Activated CD8-positive, alpha-beta memory T cell treated with anti-CD3 and anti-CD28 coated beads for 48 hours (primary cell): ENCODE measurements at regions not wholly inside any gene's neighbourhood (a gene's known extent, or its start where the extent isn't known, plus 50 kb on each side); places are given as distances from the start of the nearest gene placed in this dataset.

ENCODE experiments used
- DNase-seq, 3 experiments: peaks; one replicate each; pipeline ENCODE4 v3.0.0-alpha.2; 2020; ENCODE audit warnings: low read depth in 2 of 3, low spot score in 2 of 3

DNA sequence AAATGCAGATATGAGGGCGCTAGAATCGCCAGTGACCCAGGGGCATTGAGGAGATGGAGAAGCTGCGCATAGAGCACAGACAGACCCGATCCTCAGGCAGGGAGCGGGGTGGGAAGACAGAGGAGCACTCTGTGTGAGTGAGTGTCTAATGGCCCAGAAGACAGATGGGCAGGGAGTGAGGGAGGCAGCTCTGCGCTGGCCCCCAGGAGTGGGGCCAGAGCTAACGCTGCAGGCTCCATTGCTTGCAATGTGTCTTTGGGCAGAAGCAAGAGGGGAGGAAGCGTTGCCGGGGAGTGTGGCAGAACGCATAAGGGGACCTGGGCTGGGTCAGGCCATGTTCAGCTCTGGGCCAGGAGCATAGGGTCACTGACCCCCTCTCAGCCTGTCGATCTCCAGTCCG is 207.0 kb downstream of the TBXT start:
- no peak for DNase-seq

GRCh38 chr6:165959627-165960026 is 208.0 kb downstream of the TBXT start:
- no peak for DNase-seq

DNA sequence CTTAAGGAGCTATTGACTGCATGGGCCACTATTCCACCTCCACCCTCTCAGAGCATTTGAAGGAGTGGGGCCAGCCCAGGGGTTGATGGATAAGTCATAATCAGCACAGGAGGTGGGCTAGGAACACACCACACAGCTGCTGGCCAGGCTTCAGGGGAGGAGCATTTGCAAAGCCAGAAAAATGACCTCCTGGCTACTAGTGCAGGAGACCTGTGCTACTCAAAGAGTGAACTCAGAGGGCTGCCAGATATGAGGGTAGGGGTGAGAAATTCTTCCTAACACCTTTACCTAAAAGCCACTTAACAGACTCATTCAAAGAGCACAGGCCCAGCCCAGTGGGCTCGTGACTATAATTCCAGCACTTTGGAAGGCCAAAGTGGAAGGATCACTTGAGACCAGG is 210.8 kb downstream of the TBXT start:
- no peak for DNase-seq

DNA sequence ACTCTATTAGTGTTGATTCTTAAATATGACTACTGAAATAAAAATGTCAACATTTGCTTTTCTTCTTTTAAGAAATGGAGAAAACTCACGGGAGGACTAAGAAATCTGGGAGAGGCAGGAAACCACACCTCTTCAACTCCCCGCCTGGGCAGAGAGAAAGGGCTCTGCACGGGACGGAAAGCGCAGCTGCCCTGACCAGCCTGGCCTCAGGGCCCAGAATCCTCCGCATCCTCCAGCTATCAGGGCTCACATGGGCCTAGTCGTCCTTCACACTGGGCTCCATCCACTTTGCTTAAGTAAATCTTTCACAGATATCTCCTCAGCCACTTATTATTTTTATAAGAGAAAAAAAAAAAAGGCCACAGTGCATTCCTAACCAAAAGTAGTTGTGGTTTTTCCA is 215.1 kb downstream of the TBXT start:
- no peak for DNase-seq

DNA sequence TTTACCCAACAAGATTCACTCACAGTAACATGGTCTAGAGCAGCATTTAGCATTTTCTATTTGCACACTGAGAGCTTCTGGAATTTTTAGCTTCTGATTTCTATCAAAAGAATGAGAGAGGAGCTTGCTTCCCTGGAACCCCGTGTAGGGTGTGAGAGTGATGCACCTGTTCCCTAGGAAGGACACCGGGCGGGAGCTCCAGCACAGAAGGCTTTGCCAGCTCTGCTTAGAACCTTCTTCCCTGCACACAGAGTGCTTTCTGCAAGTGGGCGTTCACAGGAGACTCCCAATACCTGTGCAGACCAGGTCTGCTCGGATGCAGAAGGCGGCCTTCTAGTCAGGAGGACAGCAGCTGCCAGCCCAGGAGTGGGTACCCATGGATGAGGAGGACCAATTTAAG is 217.3 kb downstream of the TBXT start:
- no peak for DNase-seq

DNA sequence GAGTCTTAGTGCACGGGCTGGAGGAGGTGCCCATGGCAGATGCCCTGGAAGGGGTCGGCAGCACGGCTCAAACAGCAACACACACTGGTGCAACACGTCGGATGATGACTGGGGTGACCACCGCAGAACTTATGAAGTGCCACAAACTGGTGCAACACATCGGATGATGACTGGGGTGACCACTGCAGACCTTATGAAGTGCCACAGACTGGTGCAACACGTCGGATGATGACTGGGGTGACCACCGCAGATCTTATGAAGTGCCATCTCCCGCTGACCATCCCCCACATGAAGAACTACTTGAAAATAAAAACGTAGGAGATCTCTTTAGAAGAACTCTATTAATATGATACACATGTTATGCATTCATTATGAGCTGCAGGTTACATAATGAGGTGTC is 218.3 kb downstream of the TBXT start:
- no peak for DNase-seq

DNA sequence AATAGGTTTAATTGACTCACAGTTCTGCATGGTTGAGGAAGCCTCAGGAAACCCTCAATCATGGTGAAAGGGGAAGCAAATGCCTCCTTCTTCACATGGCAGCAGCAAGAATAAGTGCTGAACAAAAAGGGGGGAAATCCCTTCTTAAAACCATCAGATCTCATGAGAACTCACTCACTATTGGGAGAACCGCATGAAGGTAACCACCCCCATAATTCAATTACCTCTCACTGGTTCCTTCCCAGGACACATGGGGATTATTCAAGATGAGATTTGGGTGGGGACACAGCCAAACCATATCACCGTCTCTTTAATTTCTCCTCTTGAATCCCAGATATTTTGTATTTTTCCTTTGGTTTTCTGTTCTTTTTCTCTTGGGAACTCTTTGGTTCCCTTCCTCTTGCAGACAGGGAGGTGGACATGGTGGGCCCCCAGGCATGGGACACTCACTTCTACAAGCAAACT is 223.6 kb downstream of the TBXT start:
- no peak for DNase-seq

DNA sequence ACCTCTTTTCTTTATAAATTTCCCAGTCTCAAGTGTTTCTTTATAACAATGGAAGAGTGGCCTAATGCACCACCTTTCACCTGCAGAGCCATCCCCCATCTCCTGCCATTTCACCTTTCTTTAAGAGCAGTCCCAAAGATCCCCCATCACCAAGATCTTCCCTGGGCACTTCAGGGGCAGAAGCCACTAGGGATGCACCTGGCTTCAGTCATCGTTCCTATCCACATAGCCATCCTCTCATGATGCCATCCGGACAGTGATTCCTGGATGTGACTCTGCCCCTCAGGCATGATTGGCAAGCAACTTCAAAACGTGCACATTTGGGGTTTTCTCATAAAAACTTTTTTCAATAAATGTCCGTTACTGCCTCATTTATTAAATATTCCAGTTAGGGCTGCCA is 225.9 kb downstream of the TBXT start:
- DNase-seq, result no peak

GRCh38 chr6:165941249-165941775 is 226.3 kb downstream of the TBXT start:
- DNase-seq, result no peak

GRCh38 chr6:165940366-165940765 is 227.3 kb downstream of the TBXT start:
- no peak for DNase-seq

- DNase-seq, result no peak
These were observed 227.9 kb downstream of the TBXT start for GRCh38 chr6:165939601-165940290.

DNA sequence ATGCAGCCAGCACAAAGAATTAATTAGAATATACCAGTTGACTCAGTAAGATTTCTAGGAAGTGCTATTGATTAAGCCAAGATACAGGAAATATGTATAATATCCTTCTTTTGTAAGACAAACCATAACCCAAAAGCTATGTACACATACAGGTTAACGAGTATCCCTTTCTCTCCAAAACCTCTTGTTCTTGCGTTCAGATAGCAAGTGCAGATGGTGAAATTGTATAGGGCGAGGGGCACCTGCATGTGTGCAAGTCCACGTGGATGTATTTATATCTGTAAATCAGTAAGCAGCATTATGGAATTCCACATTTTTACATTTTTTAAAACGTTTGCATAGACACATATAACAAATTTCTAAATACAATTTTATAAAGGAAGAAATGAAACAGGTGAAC is 228.6 kb downstream of the TBXT start:
- no peak for DNase-seq

- no peak for DNase-seq
These were observed 229.9 kb downstream of the TBXT start for GRCh38 chr6:165937564-165938358.

DNA sequence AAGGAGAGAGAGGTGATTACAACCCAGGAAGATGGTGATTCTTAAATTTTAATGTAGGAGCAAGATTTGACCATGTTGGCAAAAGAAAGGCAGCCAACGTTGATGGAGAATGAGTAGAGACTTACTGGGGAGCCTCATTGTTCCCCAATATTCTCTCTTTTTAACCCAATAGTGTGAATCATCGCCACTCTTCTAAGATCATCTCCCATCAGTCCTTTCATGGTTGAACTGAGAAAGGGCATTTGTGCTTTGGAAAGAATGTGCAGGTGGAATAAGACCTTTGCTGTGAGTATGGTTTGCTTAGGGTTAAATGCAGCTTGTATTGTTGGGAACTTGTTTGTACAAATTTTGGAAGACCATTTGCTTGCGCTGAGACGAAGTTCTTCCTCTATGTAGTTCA is 231.0 kb downstream of the TBXT start:
- no peak for DNase-seq

DNA sequence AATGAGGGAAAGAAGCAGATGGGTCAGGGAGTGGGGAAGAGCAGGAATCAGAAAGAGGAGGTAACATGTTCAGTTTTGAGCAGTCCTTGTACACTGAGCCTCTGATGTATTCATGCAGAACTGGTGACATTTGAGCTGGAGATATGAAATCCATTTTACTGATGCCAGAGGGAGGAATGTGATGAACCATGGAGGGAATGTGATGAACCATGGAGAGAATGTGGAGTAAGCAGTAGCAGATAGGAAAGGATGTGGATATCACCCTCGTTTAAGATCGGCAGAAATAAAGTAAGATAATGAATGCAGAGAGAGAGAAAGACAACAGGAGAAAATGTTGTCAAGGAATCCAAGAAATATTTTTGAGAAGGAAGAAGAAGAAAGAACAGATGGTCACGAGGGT is 231.6 kb downstream of the TBXT start:
- DNase-seq, result no peak

GRCh38 chr6:165931675-165932074 is 236.0 kb downstream of the TBXT start:
- no peak for DNase-seq

DNA sequence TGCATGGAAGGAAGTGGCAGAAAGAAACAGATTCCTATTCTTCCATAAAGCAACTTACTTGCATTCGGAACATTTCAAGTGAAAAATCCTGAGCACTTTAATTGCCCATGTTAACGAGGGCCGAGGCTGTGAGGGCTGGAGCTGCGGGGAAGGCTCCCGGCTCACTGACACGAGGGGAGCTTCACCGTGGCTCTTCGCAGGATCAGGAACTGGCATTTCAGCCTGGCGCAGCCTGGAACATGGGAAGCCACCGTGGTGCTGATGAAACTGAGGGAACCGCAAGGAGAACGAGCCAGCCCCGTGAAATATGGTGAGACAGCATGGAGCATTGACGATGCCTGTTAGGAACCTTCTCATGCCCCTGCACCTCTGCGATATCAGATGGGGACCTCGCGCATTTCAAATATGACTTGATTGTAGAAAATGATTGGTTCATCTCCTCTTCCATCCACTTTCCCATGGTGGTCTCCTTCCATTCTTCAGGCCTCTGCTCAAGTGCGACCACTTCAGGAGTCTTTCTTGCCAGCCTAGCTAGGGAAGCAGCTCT is 236.9 kb downstream of the TBXT start:
- no peak for DNase-seq

DNA sequence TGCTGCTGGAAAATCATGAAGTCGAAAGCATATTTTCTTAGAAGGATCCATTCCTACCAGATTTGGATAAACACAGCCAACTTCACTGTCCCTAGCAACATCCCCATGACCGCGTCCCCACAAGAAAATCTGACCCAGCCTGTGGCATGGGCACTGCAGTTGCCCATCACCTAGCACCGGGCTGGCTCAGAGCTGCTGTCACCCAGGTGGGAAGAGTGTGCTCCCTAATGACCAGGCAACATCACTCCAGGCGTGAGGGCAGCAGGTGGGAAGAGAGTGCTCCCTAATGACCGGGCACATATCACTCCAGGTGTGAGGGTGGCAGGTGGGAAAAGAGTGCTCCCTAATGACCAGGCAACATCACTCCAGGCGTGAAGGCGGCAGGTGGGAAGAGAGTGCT is 238.0 kb downstream of the TBXT start:
- DNase-seq, result no peak

DNA sequence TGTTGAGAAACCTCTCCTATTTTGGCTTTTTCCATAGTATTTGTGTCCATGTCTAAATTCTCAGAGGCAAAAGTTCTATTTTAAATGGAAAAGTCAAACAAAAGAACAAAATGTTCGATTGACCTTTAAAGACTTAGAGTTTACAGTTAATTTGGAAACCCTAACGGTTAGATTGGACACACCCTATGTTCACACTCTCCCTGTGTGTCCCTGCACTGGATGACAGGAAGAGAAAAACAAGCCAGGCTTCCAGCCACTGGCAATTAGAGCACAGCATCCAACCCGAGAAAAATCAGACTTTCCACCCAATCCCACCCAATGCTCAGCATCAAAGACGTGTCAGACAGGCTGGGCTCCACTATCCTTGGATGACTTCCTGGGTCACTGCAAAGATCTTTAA is 241.3 kb downstream of the TBXT start:
- no peak for DNase-seq

- DNase-seq, result no peak
These were observed 242.0 kb downstream of the TBXT start for GRCh38 chr6:165925474-165926156.

DNA sequence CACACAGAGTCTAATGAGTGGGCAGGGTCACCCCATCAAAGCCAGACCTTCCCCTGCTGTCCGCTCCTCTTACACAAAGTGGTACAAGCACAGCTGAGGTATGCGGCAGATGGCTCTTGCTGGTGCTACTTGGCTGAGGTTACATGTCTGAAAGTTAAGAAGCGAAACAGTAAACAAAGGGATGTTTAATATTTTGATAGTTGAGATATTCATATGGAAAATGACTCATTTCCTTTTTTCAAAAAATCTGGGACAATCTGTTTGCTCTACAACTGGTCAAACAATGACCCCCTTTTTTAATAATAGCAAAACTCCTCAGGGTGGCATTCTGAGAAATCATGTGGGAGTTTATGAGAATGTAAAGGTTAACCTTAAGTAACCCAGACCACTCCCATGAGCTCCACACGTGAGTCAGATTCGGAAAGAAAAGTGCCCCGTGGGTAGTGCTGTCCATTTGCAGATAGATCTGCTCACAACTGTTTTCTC is 245.3 kb downstream of the TBXT start:
- no peak for DNase-seq
